CD4-positive, alpha-beta T cell treated with Interleukin-21 for 1 hour (primary cell): ENCODE measurements at regions not wholly inside any gene's neighbourhood (a gene's known extent, or its start where the extent isn't known, plus 50 kb on each side); places are given as distances from the start of the nearest gene placed in this dataset.

Experiments used
- DNase-seq: peaks from one replicate; pipeline ENCODE4 v3.0.0-alpha.2; 2020

GRCh38 chr14:51307551-51307950 lies 67.5 kb downstream of the TMX1 start:
- DNase-seq = no peak

- DNase-seq = no peak
Observed at GRCh38 chr14:51308866-51309265, 68.8 kb downstream of the TMX1 start.

DNA sequence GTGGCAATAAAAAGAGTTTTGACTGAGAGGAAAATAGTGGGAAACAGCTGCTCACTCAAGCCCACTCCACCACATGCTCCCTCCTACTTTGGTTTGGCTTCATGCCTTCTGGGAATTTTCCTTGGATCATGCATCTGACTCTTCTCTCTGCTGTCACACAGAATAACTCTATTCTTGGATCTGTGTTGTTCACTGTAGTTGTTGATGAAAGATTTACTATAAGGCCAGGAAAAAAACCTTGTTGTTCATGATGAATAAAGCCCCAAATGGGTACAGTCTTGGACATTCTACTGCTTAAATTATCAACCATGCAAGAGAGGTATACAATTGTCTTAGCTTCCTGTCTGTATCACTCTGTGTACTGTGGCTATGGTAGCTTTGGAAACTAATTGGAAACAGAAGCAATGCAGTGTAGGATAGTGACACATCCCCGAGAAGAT lies 70.5 kb downstream of the TMX1 start:
- no peak for DNase-seq

GRCh38 chr14:51314321-51315015 lies 74.4 kb downstream of the TMX1 start:
- DNase-seq = no peak

DNA sequence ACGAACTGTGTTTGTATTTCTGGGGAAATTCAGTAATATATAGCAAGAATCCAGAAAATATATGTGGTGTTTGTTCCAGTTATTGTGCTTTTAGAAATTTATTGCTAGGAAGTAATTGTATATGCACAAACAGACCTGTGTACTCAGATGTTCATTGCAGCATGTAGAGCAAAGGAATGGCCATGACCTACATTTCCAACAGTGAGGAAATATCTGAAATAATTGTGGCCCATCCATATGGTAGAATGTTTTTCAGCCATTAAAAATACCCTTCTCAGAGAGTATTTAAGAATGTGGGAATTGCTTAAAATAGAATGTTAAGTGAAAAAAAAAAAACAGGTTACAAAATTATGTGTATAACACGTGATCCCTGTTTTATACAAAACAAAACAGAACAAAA lies 77.3 kb downstream of the TMX1 start:
- DNase-seq = no peak

DNA sequence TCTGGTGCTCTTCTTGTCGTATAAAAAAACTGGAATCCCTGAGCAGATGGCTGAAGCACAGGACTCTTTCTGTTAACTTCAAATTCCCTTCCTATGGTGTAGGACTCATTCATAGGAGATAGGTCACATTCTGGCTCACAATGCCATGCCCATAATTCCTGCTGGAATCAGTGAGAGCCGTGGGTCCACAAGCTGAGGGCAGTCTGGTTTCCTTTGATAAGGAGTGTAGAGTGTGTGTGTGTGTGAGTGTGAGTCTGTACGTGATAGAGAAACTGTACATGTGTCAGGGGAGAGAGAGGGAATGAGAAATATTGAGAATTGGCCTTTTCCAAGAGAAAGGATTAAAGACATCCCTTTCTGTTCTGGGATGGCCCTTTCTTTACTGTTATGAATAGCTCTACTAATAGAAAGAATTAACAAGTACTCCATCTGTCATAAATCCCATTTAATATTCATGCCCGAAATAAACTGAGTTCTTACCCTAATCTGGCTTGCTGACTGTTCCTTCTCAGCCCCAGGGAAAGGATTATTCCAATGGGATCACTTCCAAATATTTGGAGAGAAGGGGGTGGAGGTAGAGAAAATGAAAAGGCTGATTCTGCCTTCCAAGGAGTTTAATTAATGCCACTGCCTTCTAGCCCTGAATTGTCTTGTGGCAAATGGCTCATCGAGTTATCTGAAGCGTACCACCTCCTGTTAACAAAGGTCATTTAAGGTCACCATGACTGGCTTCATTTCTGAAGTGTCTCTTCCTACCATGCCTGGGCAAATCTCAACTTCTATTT lies 79.0 kb downstream of the TMX1 start:
- DNase-seq = no peak

DNA sequence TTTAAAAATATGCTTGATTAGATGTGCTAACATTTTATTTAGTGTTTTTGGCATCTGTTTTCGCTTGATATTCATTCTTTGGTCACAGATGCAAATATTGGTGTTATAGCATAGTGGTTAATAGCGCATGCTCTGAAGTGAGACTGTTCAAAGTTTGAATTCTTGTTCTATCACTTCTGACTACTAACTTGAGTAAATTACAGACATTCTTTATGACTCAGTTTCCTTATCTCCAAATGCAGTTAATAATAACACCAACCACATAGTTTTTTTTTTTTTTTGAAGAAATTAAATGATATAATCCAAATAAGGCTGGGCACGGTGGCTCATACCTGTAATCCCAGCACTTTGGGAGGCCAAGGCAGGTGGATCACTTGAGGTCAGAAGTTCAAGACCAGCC lies 81.0 kb downstream of the TMX1 start:
- DNase-seq = no peak

DNA sequence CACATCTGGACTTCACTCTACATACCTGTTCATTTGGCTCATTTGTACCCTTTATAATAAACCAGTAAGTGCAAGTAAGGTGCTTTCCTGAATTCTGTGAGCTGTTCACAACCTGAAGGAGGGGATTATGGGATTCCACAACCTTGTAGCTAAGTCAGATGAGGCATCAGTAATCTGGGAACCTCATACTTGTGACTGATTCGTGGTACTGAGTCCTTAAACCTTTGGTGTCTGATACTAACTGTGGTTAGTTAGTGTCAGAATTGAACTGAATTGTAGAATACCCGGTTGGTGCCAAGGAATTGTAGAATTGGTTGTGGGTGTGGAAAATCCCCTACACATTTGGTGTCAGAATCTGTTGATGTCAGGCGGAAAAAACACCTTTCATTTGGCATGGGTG lies 83.4 kb downstream of the TMX1 start:
- DNase-seq = no peak

DNA sequence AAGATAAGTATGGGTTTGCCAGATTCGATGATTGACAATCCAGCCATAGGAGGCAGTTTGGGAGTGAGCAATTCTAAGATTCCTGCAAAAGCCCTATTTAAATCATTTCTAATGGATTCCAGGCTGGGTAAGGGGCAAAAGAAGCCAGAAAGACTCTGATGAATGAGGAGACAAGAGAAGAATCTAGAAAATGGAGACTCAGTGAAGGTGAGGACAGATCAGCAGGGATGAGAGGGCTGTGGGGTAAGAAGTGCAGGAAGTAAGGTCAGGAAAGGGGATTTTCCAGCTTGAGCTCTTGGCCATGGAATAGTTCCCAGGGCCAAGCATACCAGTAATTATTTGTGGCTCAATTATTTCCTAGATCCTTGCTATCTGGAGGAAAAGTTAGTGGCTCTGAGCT lies 87.3 kb downstream of the TMX1 start:
- no peak for DNase-seq

- DNase-seq = no peak
Observed at GRCh38 chr14:51328064-51328771, 88.2 kb downstream of the TMX1 start.

DNA sequence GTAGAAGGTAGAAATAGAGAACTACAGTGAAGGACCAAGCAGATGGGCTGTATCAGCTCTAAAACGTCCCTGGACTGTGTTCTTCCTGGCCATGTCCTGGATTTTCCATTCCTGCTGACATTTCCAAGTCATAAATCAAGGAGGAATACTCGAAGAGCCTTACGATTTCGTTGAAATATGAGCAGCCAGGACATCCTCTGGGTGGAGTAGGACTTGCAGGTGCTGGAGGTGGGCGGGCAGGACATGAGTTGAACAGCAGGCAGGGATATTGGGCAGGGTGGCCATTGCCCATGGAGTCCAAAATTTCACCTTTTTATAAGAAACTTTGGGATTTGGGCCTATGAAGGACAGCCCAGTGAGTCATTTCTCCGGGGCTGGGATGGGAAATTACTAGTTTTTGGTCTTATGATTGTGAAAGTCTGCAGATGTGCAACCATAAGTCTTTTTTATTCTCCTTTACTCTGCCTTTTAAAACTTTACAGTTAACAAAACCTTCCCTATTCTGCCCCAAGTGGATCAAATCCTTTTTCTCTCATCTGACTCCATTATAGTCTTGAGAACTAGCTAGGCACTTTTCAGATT lies 88.8 kb downstream of the TMX1 start:
- DNase-seq = no peak

- no peak for DNase-seq
Observed at GRCh38 chr14:51331486-51332367, 91.7 kb downstream of the TMX1 start.

GRCh38 chr14:51333299-51333698 lies 93.3 kb downstream of the TMX1 start:
- no peak for DNase-seq

- DNase-seq = no peak
Observed at GRCh38 chr14:51333901-51334521, 94.0 kb downstream of the TMX1 start.

GRCh38 chr14:51334566-51334965 lies 94.5 kb downstream of the TMX1 start:
- no peak for DNase-seq

DNA sequence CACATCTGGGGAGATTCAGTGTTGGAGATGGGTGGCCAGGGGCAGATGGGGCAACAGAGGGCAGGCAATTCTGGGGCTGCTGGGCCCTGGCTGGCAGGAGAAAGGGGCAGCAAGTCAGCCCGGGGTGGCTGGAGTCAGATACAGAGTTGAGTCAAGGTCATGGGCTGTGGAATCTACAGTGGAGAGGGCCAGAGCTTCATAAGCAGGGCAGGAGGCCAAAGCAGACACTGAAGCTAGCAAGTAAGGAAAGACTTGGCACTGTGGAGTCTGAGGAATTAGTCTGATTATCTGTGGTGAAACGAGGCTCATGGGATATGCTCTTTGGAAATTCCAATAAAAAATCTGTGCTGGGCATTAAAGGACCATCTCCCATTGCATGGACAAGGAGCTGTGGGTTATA lies 95.5 kb downstream of the TMX1 start:
- no peak for DNase-seq

GRCh38 chr14:51335961-51336723 lies 96.1 kb downstream of the TMX1 start:
- no peak for DNase-seq

GRCh38 chr14:51336734-51337133 lies 96.7 kb downstream of the TMX1 start:
- DNase-seq = no peak

DNA sequence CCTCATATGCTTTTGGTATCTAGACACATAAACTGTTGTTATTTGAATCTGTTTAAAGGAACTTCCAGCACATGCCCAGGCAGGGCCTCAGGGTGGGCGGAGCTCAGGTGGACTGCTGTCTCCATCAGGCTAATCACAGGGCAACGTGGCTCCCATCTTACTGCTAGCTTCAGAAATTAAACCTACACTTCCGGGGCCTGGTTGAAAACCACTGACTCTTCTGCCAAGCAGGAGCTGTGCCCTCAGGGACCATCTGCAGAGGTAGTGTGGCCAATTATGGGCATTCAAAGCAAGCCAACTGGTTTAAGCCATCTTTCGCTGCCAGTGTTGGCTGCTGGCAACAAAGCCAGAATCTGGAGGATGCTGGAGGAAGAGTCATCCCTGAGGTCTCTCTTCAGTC lies 97.5 kb downstream of the TMX1 start:
- no peak for DNase-seq

- DNase-seq = no peak
Observed at GRCh38 chr14:51341338-51341737, 101.3 kb downstream of the TMX1 start.

DNA sequence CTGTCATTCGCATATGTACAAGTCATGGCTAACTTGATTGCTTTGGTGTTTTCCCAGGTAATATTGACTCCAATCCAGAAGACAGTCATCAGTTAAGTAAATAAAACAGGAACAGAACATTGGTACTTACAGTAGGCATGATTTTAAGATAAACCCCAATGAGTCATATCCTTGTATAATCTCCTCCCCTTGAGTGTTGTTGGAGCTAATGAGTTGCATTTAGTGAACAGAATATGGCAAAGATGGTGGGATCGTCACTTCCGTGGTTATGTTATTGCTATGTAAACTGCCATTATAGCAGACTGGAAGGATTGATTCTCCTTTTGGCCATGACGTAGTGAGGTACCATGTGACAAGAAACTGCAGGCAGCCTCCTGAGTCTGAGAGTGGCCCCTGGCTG lies 102.2 kb downstream of the TMX1 start:
- DNase-seq = no peak
